H1 (cell line): ENCODE measurements at regions not wholly inside any gene's neighbourhood (a gene's known extent, or its start where the extent isn't known, plus 50 kb on each side); places are given as distances from the start of the nearest gene placed in this dataset.

Experiments used
- CTCF ChIA-PET: fragments of 300-600 bp; sonication (Branson Sonifier 250); formaldehyde crosslinking; loops from one replicate; lab custom pipeline; 2021; ENCODE audit not compliant: partially characterized antibody; lab: Charles Lee
- POLR2A ChIA-PET: fragments of 300-600 bp; sonication (Branson Sonifier 250); formaldehyde crosslinking; loops from one replicate; lab custom pipeline; 2021; ENCODE audit warnings: inconsistent platforms; ENCODE audit not compliant: partially characterized antibody; lab: Charles Lee
- DNase-seq, 2 experiments: peaks; one replicate each; pipeline versions ENCODE4 v3.0.0 to v3.0.0-alpha.2; 2010 to 2022; ENCODE audit warnings: low spot score in 2 of 2, low read depth in 1 of 2, mixed read lengths in 1 of 2
- FAIRE-seq: peaks from 2 replicates; lab custom pipeline; 2011; peaks lifted over from hg19 to GRCh38; lab: Jason Lieb, UNC
- H2AFZ ChIP-seq: 2 replicates; pipeline ENCODE4 v1.8.1; 2012; ENCODE audit warnings: low read length, inconsistent platforms
- H2AK5ac ChIP-seq: 2 replicates; pipeline ENCODE4 v1.6.1; 2013; ENCODE audit warnings: low read depth, low read length
- H2BK120ac ChIP-seq: replicated peaks from 2 replicates; pipeline ENCODE3; 2013; ENCODE audit warnings: low read depth, low read length, inconsistent platforms
- H2BK12ac ChIP-seq: 2 replicates; pipeline ENCODE4 v1.6.1; 2013; ENCODE audit warnings: low read depth, low read length
- H2BK15ac ChIP-seq: 2 replicates; pipeline ENCODE4 v1.6.1; 2013; ENCODE audit warnings: low read length
- H2BK20ac ChIP-seq: 2 replicates; pipeline ENCODE4 v1.6.1; 2013; ENCODE audit warnings: low read length
- H2BK5ac ChIP-seq: 2 replicates; pipeline ENCODE4 v1.6.1; 2013; ENCODE audit warnings: low read depth, low read length
- H3K14ac ChIP-seq: 2 replicates; pipeline ENCODE4 v1.6.1; 2013; ENCODE audit warnings: inconsistent platforms; ENCODE audit not compliant: insufficient read length
- H3K18ac ChIP-seq: 2 replicates; pipeline ENCODE4 v1.6.1; 2013; ENCODE audit warnings: low read length; ENCODE audit errors: extremely low read depth
- H3K23ac ChIP-seq: 2 replicates; pipeline ENCODE4 v1.6.1; 2013; ENCODE audit warnings: inconsistent platforms; ENCODE audit not compliant: insufficient read length
- H3K23me2 ChIP-seq: 2 replicates; pipeline ENCODE4 v1.6.1; 2013; ENCODE audit warnings: low read depth, low read length
- H3K27ac ChIP-seq: 2 replicates; pipeline ENCODE4 v1.6.1; 2011; ENCODE audit warnings: low read depth, low read length, inconsistent platforms
- H3K27me3 ChIP-seq, 4 experiments: replicated peaks in 1 of 4; 1 replicate in 1 of 4; 2 replicates in 3 of 4; pipeline versions ENCODE4 v1.6.1 to v1.8.1; 2011 to 2013; ENCODE audit warnings: low read length in 3 of 4, mild to moderate bottlenecking in 3 of 4, inconsistent platforms in 2 of 4, mixed read lengths in 2 of 4, moderate library complexity in 1 of 4; ENCODE audit not compliant: control insufficient read depth in 3 of 4, insufficient read depth in 3 of 4; ENCODE audit errors: extremely low read depth in 1 of 4
- H3K36me3 ChIP-seq, 4 experiments: 2 replicates each; pipeline versions ENCODE4 v1.6.1 to v1.8.1; 2011 to 2013; ENCODE audit warnings: mild to moderate bottlenecking in 4 of 4, low read length in 3 of 4, moderate library complexity in 2 of 4, control low read depth in 1 of 4, inconsistent platforms in 1 of 4; ENCODE audit not compliant: insufficient read depth in 4 of 4, control insufficient read depth in 2 of 4
- H3K4ac ChIP-seq: replicated peaks from 2 replicates; pipeline ENCODE3; 2013; ENCODE audit warnings: low read length, low read depth, mixed read lengths, inconsistent platforms; ENCODE audit not compliant: insufficient read length
- H3K4me1 ChIP-seq, 4 experiments: replicated peaks in 1 of 4; 1 replicate in 1 of 4; 2 replicates in 3 of 4; pipeline versions ENCODE4 v1.6.1 to v1.8.1; 2011 to 2013; ENCODE audit warnings: low read length in 3 of 4, inconsistent platforms in 2 of 4, mixed read lengths in 1 of 4; ENCODE audit not compliant: insufficient read depth in 4 of 4, control insufficient read depth in 3 of 4
- H3K4me2 ChIP-seq, 2 experiments: 2 replicates each; pipeline versions ENCODE4 v1.6.1 to v1.8.1; 2011 to 2013; ENCODE audit warnings: low read depth in 2 of 2, low read length in 2 of 2, control low read depth in 1 of 2, inconsistent platforms in 1 of 2, mild to moderate bottlenecking in 1 of 2; ENCODE audit not compliant: insufficient read depth in 1 of 2
- H3K4me3 ChIP-seq, 4 experiments: fragments of 200-600, 300-600 bp in 1 of 4; sonication (generic), shearing (Covaris generic), sonication (Bioruptor Twin) in 1 of 4; 2 replicates each; pipeline versions ENCODE4 v1.5.1 to v1.8.1; 2011 to 2016; ENCODE audit warnings: low read length in 4 of 4, low read depth in 3 of 4, control low read depth in 2 of 4, inconsistent platforms in 2 of 4, mild to moderate bottlenecking in 2 of 4, mixed read lengths in 1 of 4, moderate library complexity in 1 of 4; ENCODE audit not compliant: insufficient read depth in 2 of 4; ENCODE audit errors: extremely low read depth in 1 of 4
- H3K56ac ChIP-seq: replicated peaks from 2 replicates; pipeline ENCODE3; 2013; ENCODE audit warnings: low read depth, mild to moderate bottlenecking, mixed read lengths, low read length, inconsistent platforms; ENCODE audit not compliant: insufficient read length
- H3K79me1 ChIP-seq: 2 replicates; pipeline ENCODE4 v1.6.1; 2013; ENCODE audit warnings: low read depth, low read length, control low read depth
- H3K79me2 ChIP-seq, 2 experiments: 2 replicates each; pipeline versions ENCODE4 v1.6.1 to v1.8.1; 2012 to 2013; ENCODE audit warnings: low read length in 2 of 2, mild to moderate bottlenecking in 2 of 2, inconsistent platforms in 1 of 2; ENCODE audit not compliant: insufficient read depth in 2 of 2, control insufficient read depth in 1 of 2
- H3K9ac ChIP-seq, 4 experiments: replicated peaks in 1 of 4; 1 replicate in 1 of 4; 2 replicates in 3 of 4; pipeline versions ENCODE4 v1.6.1 to v1.8.1; 2011 to 2013; ENCODE audit warnings: low read depth in 3 of 4, low read length in 3 of 4, control low read depth in 2 of 4, mild to moderate bottlenecking in 2 of 4, moderate library complexity in 2 of 4, inconsistent platforms in 1 of 4; ENCODE audit errors: extremely low read depth in 1 of 4
- H3K9me3 ChIP-seq, 2 experiments: 2 replicates each; pipeline versions ENCODE4 v1.6.1 to v1.8.1; 2012 to 2013; ENCODE audit warnings: mild to moderate bottlenecking in 2 of 2, moderate library complexity in 2 of 2, control low read depth in 1 of 2, inconsistent platforms in 1 of 2, low read depth in 1 of 2, low read length in 1 of 2, mixed read lengths in 1 of 2; ENCODE audit not compliant: insufficient read depth in 2 of 2
- H4K20me1 ChIP-seq, 2 experiments: replicated peaks in 1 of 2; 2 replicates each; pipeline versions ENCODE3 to v1.8.1; 2011 to 2013; ENCODE audit warnings: inconsistent platforms in 2 of 2, low read length in 2 of 2, mild to moderate bottlenecking in 1 of 2; ENCODE audit not compliant: insufficient read depth in 2 of 2, control insufficient read depth in 1 of 2
- H4K5ac ChIP-seq: 2 replicates; pipeline ENCODE4 v1.6.1; 2013; ENCODE audit warnings: low read length, low read depth, mixed read lengths, inconsistent platforms; ENCODE audit not compliant: insufficient read length
- H4K8ac ChIP-seq: 2 replicates; pipeline ENCODE4 v1.8.0; 2013; ENCODE audit warnings: mild to moderate bottlenecking, moderate library complexity, low read length, inconsistent platforms; ENCODE audit not compliant: insufficient read depth; ENCODE audit errors: extremely low read depth
- H4K91ac ChIP-seq: replicated peaks from 2 replicates; pipeline ENCODE3; 2013; ENCODE audit warnings: low read length, mixed read lengths, inconsistent platforms; ENCODE audit not compliant: insufficient read length
- EP300 ChIP-seq, 2 experiments: IDR thresholded peaks; 1 replicate in 1 of 2; 2 replicates in 1 of 2; pipeline ENCODE4 v1.6.1; 2011 to 2012; ENCODE audit warnings: low read depth in 2 of 2, low read length in 2 of 2, mild to moderate bottlenecking in 2 of 2, borderline replicate concordance in 1 of 2, inconsistent platforms in 1 of 2, moderate library complexity in 1 of 2
- KDM4A ChIP-seq: IDR thresholded peaks from one replicate; pipeline ENCODE4 v1.7.1; 2012; ENCODE audit warnings: low read depth, mild to moderate bottlenecking, moderate library complexity, low read length, inconsistent platforms; ENCODE audit not compliant: severe bottlenecking
- WGBS, 2 experiments: shearing (Covaris generic) in 1 of 2; methylation state at CpG; one replicate each; pipeline versions ENCODE4 v1.1.6 to v1.1.7; 2013 to 2015; ENCODE audit warnings: low lambda C conversion rate in 2 of 2, mixed read lengths in 2 of 2, inconsistent platforms in 1 of 2, low coverage in 1 of 2, missing lambda C conversion rate in 1 of 2; ENCODE audit not compliant: insufficient replicate concordance in 2 of 2, insufficient coverage in 1 of 2, insufficient read length in 1 of 2; ENCODE audit errors: extremely low coverage in 1 of 2, missing lambda C conversion rate in 1 of 2; 5-methylcytosine and 5-hydroxymethylcytosine counted together

GRCh38 chr14:44654591-44654990, 147.5 kb upstream of the FSCB start:
- FAIRE-seq (no peak), DNase-seq (no peak)
- H3K27ac ChIP-seq = no peak overlapping the region
- H2BK15ac ChIP-seq = no peak overlapping the region
- H3K18ac ChIP-seq = no peak overlapping the region
- no peak overlapping the region for H2BK20ac ChIP-seq
- H3K36me3 ChIP-seq = no peaks in the 10 kb centered on the region
- no peak overlapping the region for H3K23ac ChIP-seq
- 98% methylated on average over 2 of the region's 2 CpGs; no CpG with 5 or more reads in 1 of the 2 experiments for WGBS, 2 experiments
- POLR2A ChIA-PET = no interaction called here
- H2BK120ac ChIP-seq = no peak overlapping the region
- no peak overlapping the region for H2BK5ac ChIP-seq
- TF ChIP-seq KDM4A = no peak
- no peak for TF ChIP-seq EP300 (IDR thresholded peaks at IDR 0.05; ENCODE audit: borderline replicate concordance in 1 of 2, low read depth in 2 of 2, low read length in 2 of 2)
- H3K14ac ChIP-seq = no peak overlapping the region
- H4K5ac ChIP-seq = no peak overlapping the region
- H2BK12ac ChIP-seq = no peak overlapping the region
- H4K20me1 ChIP-seq = no peaks in the 10 kb centered on the region
- H3K4ac ChIP-seq = no peak overlapping the region
- H3K79me1 ChIP-seq = no peaks in the 10 kb centered on the region
- H3K27me3 ChIP-seq = no peaks in the 10 kb centered on the region
- H3K9me3 ChIP-seq = no peaks in the 10 kb centered on the region
- H3K56ac ChIP-seq = no peak overlapping the region
- no peak overlapping the region for H2AK5ac ChIP-seq
- no peak overlapping the region for H2AFZ ChIP-seq
- H3K79me2 ChIP-seq = no peaks in the 10 kb centered on the region
- no peak overlapping the region for H4K91ac ChIP-seq
- H3K4me2 ChIP-seq = no peak overlapping the region
- CTCF ChIA-PET = interaction anchor here (1.2 kb wide), 1 partner anchor 192 kb away, joined by 4 read pairs; no protein-coding TSS in a partner anchor
- H3K9ac ChIP-seq = no peak overlapping the region
- no peak overlapping the region for H4K8ac ChIP-seq
- H3K4me3 ChIP-seq = no peak overlapping the region
- no peaks in the 10 kb centered on the region for H3K23me2 ChIP-seq
- H3K4me1 ChIP-seq = no peaks in the 10 kb centered on the region
